HTR-8/SVneo (cell line): ENCODE measurements at regions not wholly inside any gene's neighbourhood (a gene's known extent, or its start where the extent isn't known, plus 50 kb on each side); places are given as distances from the start of the nearest gene placed in this dataset.
"Not testable (repeated sequence)": the region's sequence is repeated elsewhere in the genome, so short reads cannot be mapped to it uniquely, and the experiment has no call there.

ENCODE experiments used
- DNase-seq: peaks from one replicate; pipeline ENCODE4 v3.0.0; 2011; ENCODE audit warnings: low spot score, mixed read lengths; ENCODE audit not compliant: insufficient read length
- FAIRE-seq: peaks from 2 replicates; lab custom pipeline; 2011; peaks lifted over from hg19 to GRCh38; lab: Jason Lieb, UNC

DNA sequence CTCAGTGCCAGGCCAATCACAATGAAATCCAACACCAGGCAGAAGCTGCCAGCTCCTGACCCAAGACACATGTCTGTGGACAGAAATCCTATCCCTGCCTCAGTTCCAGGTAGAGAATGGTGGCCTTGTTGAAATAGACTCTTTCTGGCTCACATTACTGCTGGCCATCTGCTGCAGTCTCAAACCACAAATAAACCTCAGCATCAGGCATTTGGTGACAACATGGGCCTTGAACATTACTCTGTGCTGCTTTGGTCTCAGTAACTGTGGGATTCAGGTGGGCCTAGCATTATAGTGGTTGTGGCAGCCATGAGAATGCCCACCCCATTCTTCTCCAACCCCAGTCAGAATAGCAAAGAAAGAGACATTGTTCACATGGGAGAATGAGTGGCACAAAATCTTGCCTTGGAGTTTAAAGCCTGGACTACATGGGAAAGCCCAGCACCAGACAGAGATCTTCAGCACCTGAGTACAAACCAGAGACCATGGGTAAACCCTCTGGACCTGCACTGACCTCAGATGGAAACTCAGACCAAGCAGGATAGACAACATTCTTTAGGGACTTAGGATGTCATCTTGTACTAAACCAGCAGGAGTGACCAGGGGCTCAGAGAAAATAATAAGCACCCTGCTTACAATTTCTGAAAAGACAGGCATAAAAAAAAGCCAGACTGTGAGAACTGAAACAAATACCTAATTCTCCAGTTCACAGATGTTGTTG lies 50.4 kb upstream of the TRAM1L1 start:
- FAIRE-seq = no peak
- DNase-seq = no peak

GRCh38 chr4:117137145-117137544 lies 51.8 kb upstream of the TRAM1L1 start:
- DNase-seq (no peak), FAIRE-seq (no peak)

- not testable (repeated sequence) for DNase-seq, FAIRE-seq
Measured at GRCh38 chr4:117138732-117139131, 53.4 kb upstream of the TRAM1L1 start.

DNA sequence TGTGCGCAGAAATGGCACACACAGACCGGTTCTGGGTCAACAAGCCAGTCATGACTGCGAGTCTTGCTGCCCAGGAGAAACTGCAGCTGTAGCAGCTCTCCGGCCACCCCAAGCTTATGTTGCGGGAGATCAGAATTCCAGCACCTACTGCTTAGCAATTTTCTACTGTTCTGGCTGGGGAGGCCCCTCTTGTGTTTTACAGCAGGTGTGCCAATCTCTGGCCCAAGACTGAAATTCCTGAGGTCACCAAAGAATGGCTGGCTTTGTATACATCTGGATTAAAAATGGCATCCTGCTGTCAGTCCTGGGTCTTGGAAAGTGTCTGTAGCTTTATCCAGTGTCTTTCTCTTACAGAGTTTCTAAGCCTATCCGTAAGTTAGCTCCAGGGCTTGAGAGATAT lies 68.9 kb upstream of the TRAM1L1 start:
- DNase-seq (no peak), FAIRE-seq (no peak)

DNA sequence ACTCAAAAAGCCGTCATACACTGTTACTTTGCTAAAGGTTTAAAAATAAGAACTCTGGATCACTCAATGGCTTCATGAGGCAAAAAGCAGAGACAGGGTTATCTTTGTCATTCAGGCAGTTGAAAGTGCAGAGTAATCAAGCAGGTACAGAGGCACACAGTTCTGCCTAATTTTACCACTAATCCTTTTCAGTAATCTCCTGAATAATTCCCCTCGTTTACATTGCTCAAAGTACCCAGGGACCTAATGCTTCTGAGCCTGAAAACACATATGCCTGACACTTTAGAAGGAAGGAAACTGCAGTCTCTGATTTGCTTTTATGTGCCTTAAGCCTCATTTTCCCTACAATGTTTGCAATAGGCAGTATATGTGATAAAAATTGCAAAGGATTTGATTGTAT lies 71.4 kb upstream of the TRAM1L1 start:
- DNase-seq (no peak), FAIRE-seq (no peak)

- DNase-seq (no peak), FAIRE-seq (no peak)
Measured at GRCh38 chr4:117157360-117157759, 72.0 kb upstream of the TRAM1L1 start.

GRCh38 chr4:117162976-117163375 lies 77.6 kb upstream of the TRAM1L1 start:
- FAIRE-seq (no peak), DNase-seq (no peak)

GRCh38 chr4:117164338-117164737 lies 79.0 kb upstream of the TRAM1L1 start:
- no peak for FAIRE-seq
- DNase-seq = no peak

DNA sequence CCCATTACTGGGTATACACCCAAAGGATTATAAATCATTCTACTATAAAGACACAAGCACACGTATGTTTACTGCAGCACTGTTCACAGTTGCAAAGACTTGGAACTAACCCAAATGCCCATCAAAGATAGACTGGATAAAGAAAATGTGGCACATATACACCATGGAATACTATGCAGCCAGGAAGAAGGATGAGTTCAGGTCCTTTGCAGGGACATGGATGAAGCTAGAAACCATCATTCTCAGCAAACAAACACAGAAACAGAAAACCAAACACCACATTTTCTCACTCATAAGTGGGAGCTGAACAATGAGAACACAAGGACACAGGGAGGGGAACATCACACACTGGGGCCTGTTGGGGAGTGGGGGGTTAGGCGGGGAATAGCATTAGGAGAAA lies 90.0 kb upstream of the TRAM1L1 start:
- FAIRE-seq, DNase-seq: not testable (repeated sequence)

DNA sequence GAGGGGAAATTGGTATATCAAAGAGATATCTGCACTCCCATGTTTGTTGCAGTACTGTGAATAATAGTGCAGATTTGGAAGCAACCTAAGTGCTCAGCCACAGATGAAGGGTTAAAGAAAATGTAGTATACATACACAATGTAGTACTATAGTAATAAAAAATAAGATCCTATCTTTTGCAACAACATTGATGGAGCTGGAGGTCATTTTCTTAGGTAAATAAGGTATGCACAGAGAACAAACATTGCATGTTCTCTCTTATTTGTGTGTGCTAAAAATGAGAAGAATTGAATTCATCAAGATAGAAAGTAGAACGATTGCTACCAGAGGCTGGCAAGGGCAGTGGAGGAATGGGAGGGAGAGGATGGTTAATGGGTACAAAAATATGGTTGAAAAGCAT lies 117.9 kb upstream of the TRAM1L1 start:
- DNase-seq = no peak
- FAIRE-seq = no peak

- no peak for DNase-seq
- no peak for FAIRE-seq
Measured at GRCh38 chr4:117210551-117210950, 125.2 kb upstream of the TRAM1L1 start.

DNA sequence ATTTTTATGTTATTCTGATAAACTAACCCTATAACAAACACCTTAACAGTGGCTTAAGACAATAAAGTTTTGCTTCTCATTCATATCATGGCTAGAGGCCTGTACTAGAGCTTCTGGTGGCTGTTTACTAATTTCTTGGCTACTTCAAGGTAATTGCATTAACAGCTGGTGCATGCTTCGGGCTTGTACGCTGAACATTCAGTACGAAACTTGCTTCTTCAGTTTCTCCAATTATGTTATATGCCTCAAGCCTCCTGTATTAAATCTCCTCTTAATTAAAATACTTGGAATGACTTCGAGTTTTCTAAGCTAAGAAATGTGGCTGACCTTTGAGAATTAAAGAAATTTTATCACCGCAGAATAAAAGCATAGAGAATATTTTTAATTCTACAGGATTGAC lies 138.9 kb upstream of the TRAM1L1 start:
- DNase-seq = no peak
- FAIRE-seq = no peak

- no peak for FAIRE-seq
- no peak for DNase-seq
Measured at GRCh38 chr4:117225471-117225870, 140.1 kb upstream of the TRAM1L1 start.

DNA sequence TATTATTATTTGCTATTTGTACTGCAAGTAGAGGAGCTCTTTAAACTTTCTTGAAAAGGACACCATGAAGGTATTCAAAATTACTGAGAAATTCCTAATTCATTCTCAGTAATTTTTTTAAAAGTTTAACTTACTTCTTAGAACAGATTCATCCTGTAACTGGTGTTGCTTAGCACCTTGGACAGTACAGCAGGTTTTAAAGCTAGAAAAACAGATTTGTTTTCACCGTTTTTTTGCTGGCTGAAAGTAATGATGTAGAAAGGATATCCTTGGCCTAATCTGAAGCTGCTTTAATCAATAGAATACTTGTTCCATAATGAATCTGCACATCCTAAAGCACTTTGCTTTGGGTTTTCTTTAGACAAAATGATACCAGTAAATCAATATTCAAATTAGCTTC lies 142.5 kb upstream of the TRAM1L1 start:
- FAIRE-seq (no peak), DNase-seq (no peak)

DNA sequence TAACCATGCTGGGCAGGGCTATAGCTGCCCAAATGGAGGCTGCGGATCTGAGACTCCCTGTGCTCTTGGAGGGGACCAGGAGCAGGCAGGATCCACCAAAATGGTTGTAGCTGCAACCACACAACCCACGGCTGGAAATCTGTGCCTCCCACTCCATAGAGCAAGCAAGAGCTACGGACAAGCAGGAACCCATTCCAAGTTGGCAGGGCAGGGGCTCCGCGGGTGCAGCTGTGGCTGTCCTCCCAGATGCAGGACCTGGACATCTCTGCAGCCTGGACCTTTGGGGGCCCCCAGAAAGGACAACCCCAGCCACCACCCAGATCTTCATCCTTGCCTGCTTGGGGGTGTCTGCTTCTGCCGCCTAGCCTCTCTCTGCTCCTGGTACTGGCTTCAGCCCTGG lies 154.1 kb upstream of the TRAM1L1 start:
- no peak for DNase-seq
- FAIRE-seq = no peak

- FAIRE-seq (no peak), DNase-seq (no peak)
Measured at GRCh38 chr4:117249333-117249732, 164.0 kb upstream of the TRAM1L1 start.

DNA sequence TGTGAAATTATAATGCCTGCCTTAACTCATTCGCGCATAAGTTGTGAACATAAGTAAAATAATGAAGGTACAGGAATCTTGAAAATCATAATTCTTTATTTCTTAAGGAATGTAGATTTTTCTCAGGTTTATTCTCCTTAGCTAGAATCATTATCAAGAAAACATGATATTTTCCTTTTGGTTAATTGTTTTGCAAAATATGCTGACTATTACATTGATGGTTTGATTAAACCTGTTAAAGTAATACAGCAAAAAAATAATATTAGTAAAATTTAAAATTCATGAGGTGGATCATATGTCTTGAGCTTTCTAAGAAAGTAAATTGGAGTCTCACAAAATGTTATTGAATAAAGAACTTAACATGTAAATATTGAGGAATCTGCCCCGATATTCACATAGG lies 178.7 kb upstream of the TRAM1L1 start:
- DNase-seq (no peak), FAIRE-seq (no peak)

DNA sequence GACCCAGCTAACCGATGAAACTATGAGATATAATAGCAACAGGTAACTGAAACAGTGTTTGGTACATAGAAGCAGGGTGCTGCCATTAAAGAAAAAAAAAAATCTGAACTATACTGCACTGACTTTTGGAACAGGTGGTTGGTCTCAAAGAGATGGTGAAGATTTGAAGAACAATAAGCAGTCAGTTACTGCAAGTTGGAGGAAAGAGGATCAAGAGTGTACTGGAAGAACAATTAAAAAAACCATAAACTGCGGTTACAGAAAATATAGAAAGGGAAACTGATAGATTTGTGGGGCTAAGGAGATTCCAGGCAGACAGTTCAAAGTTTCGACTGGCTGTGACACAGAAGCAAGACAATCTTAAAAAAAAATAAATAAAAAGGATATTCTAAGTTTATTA lies 181.9 kb upstream of the TRAM1L1 start:
- FAIRE-seq (no peak), DNase-seq (no peak)

- FAIRE-seq (no peak), DNase-seq (no peak)
Measured at GRCh38 chr4:117284736-117285135, 199.4 kb upstream of the TRAM1L1 start.

GRCh38 chr4:117293784-117294183 lies 208.4 kb upstream of the TRAM1L1 start:
- FAIRE-seq = no peak
- DNase-seq = no peak

DNA sequence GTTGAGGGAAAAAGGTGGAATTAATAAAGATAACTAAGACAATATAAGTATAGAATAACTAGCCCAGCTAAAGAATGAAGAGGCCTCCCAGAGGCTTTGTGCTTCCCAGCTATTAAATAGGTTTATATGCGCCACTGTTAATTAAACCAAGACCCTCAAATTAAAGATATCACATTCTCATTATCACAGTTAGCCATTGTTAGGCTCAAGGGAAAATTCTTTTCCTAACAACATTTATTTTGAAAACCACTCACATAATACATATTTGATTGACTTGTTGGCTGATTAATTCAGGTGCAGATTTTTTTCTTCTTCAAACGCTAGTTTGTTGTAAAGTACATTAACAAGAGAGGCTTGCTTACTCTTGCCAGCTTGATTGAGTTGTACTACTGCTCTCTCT lies 216.8 kb upstream of the TRAM1L1 start:
- FAIRE-seq (no peak), DNase-seq (no peak)

DNA sequence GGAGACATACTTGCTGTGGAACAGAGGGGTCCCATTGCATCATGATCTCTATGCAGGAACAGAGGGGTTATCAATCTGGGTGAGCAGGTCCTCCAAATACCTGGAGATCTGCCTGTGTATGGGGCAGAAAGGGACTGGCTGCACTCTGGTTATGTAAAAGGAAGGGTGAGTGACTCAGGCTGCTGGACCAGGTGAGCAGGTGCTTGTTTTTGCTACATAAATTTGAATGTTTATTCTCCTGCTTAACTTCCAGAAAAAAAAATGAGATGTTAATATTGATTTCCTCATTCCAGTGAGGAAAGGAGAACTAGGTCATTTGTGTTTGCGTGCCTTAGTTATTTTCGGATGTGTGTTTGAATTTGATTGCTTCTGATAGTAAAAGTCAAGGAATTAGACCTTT lies 225.8 kb upstream of the TRAM1L1 start:
- FAIRE-seq (no peak), DNase-seq (no peak)

DNA sequence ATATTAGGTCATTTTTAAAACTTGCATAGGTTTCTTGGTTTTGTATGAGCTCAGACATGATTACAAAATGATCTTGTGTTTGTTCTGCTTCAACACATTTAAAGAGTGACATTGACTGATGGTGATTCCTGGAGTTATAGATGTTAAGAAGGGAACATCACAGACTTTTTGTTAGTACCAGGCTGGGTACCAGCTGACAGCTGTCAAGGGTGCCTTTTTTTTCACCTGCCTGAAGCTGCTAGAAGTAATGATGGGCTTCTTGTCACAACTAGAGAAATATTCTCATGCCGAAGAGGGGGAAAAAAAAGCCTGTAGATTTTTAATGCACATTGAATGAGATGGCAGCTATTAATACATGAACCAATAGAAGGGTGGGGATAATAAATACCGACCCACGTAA lies 226.6 kb upstream of the TRAM1L1 start:
- DNase-seq (no peak), FAIRE-seq (no peak)
